ENCODE measurements at regions not wholly inside any gene's neighbourhood (a gene's known extent, or its start where the extent isn't known, plus 50 kb on each side); places are given as distances from the start of the nearest gene placed in this dataset.

DNA sequence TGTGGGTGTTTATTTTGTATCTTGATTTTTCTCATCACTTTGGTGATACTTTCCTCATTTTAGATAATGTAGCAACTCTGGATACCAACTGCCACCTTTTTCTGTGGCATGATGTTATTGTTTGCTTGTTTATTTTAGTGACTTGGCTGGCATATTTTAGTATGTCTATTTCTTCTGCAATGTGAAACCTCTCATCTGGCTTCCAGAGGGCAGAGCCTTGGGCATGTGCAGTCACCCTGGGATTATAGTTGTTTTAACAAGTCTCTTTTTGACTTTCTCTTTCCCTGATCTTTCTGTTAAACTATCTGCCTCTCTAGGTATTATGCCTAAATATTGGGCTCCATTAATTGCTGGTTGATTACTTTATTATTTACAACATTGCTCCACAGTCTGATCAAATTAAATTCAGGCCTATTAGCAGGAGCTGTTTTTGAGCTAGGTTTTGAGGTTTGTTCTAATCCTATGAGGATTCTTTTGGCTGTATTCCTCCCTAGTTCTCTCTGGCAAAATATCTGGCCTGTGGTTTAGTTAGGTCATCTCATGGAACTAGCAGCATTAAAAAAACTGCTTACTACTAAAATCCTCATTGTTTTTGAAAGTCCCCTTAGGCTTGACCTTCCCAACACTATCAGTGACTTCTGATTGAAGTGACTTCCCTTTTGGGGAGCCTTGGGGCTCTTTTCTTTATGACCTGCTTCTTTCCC lies 86.4 kb upstream of the FAM78B start:
- Histone ChIP-seq H3K27me3 (replicated peaks in 1 of 7) (no peaks in the 10 kb centered on the region), H3K27ac (no peak overlapping the region), H3K4me3 (no peak overlapping the region), H3K9me3 (peaks cover 0 to 70% (median 50%) of the 10 kb centered on the region in 8 donors), H3K4me1 (no peaks in the 10 kb centered on the region), H3K36me3 (no peaks in the 10 kb centered on the region)
- DNase-seq, result no peak
- no peak for TF ChIP-seq POLR2AphosphoS5 (IDR thresholded peaks at IDR 0.05)
- TF ChIP-seq, protein P1, sequence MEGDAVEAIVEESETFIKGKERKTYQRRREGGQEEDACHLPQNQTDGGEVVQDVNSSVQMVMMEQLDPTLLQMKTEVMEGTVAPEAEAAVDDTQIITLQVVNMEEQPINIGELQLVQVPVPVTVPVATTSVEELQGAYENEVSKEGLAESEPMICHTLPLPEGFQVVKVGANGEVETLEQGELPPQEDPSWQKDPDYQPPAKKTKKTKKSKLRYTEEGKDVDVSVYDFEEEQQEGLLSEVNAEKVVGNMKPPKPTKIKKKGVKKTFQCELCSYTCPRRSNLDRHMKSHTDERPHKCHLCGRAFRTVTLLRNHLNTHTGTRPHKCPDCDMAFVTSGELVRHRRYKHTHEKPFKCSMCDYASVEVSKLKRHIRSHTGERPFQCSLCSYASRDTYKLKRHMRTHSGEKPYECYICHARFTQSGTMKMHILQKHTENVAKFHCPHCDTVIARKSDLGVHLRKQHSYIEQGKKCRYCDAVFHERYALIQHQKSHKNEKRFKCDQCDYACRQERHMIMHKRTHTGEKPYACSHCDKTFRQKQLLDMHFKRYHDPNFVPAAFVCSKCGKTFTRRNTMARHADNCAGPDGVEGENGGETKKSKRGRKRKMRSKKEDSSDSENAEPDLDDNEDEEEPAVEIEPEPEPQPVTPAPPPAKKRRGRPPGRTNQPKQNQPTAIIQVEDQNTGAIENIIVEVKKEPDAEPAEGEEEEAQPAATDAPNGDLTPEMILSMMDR (IDR thresholded peaks at IDR 0.05 in 8 of 11, conservative IDR thresholded peaks at IDR 0.05 in 3 of 11), result no peak
- TF ChIP-seq POLR2A (IDR thresholded peaks at IDR 0.05), result no peak
- intact Hi-C loops (cut with DNase I; ENCODE audit: low total_unique reads), result no loop called here

DNA sequence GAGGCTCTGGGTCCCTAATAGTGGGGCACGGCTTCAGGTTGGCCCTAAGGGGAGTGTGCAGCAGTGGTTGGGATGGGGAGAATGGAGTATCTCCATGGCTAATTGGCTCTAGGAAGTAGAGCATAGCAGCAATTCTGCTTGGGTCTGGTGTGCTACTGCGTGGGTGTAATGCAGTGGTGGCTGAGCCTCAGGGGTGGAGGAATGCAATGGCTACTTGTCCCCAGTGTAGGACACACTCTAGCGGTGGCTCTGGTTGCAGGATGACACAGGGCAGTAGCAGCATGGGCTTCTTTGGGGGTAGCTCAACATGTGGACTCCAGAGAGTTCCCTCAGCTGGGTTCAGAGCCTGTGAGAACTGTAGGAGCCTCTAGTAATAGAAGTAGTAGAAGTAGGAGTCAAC lies 91.2 kb upstream of the FAM78B start:
- Histone ChIP-seq H3K36me3 (no peaks in the 10 kb centered on the region), H3K9me3 (peaks cover 0 to 46% (median 32%) of the 10 kb centered on the region in 8 donors), H3K27ac (no peak overlapping the region), H3K4me3 (no peak overlapping the region), H3K27me3 (replicated peaks in 1 of 7) (no peaks in the 10 kb centered on the region), H3K4me1 (no peaks in the 10 kb centered on the region)
- WGBS, 5 donors, result 70 to 88% (median 72%) methylated on average over 3 of the region's 3 CpGs
- DNase-seq, result no peak
- intact Hi-C loops (cut with DNase I; ENCODE audit: low total_unique reads), result no loop called here
- TF ChIP-seq POLR2AphosphoS5 (IDR thresholded peaks at IDR 0.05), result no peak
- TF ChIP-seq, protein P1 (IDR thresholded peaks at IDR 0.05 in 8 of 11, conservative IDR thresholded peaks at IDR 0.05 in 3 of 11), result no peak

DNA sequence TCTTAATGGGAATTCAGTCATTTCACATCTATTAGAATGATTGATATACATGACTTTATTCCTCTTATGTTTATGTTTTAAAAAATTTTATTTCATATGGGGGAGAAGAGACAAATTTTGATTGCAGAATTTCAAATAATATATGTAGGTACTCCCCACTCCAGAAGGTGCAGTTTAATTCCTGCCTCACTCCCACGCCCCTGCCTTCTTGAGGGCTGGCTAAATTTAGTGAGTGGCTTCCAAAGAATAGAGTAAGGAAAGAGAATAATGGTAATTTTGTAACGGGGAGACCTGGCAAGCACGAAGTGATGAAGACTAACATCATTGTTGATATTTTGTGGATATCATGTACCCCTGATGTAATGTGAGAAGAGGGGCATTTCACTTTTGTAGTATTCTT lies 94.7 kb upstream of the FAM78B start:
- H3K4me3 ChIP-seq, result no peak overlapping the region
- intact Hi-C loops (cut with DNase I; ENCODE audit: low total_unique reads), result no loop called here
- 72 to 89% (median 77%) methylated on average over 3 of the region's 3 CpGs for WGBS, 5 donors
- no peaks in the 10 kb centered on the region for H3K27me3 ChIP-seq (replicated peaks in 1 of 7)
- H3K36me3 ChIP-seq, result no peaks in the 10 kb centered on the region
- H3K4me1 ChIP-seq, result no peaks in the 10 kb centered on the region
- no peak for TF ChIP-seq POLR2AphosphoS5 (IDR thresholded peaks at IDR 0.05)
- no peak for TF ChIP-seq POLR2A (IDR thresholded peaks at IDR 0.05)
- TF ChIP-seq, protein P1 (IDR thresholded peaks at IDR 0.05 in 8 of 11, conservative IDR thresholded peaks at IDR 0.05 in 3 of 11), result no peak
- no peak for DNase-seq
- no peak overlapping the region for H3K27ac ChIP-seq
- H3K9me3 ChIP-seq, result peaks cover 0 to 16% (median 8%) of the 10 kb centered on the region in 8 donors

DNA sequence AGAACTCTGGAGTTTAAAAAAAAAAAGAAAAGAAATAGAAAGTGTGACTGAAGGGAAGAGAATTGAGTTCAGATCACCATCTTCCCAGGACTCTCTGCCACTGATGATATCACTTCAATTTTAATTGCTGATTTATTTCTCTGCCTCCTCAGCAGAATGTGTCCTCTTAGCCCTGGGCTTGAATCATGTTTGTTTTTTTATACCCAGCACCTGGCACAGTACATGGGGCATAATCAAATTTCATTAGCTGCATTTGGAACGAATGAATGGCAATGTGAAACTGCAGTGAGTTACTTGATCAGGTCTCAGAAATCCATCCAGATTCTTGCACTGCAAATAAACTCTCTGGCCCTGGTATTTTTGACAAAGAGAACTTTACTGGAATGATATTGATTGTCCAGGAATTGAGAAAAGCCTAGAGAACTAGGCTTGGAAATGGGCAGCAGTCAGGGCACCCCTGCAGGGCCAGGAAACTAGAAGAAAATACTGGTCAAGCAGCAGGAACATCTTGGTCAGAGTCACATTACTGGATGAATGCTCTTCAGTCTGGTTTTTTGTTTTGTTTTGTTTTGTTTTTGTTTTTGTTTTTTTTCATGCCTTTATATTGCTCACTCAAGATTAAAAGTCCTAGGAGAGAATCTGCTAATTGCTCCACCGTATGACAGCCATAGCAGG lies 103.8 kb upstream of the FAM78B start:
- intact Hi-C loops (cut with DNase I; ENCODE audit: low total_unique reads), result no loop called here
- peaks cover 0 to 14% (median 0%) of the 10 kb centered on the region in 8 donors for H3K9me3 ChIP-seq
- TF ChIP-seq, protein P1 (IDR thresholded peaks at IDR 0.05 in 8 of 11, conservative IDR thresholded peaks at IDR 0.05 in 3 of 11), result no peak
- TF ChIP-seq POLR2A (IDR thresholded peaks at IDR 0.05) (no peak), POLR2AphosphoS5 (IDR thresholded peaks at IDR 0.05) (no peak)
- H3K4me1 ChIP-seq, result no peaks in the 10 kb centered on the region
- no peak overlapping the region for H3K27ac ChIP-seq
- no peak overlapping the region for H3K4me3 ChIP-seq
- 76 to 91% (median 86%) methylated on average over 2 of the region's 2 CpGs for WGBS, 5 donors
- H3K36me3 ChIP-seq, result no peaks in the 10 kb centered on the region
- H3K27me3 ChIP-seq (replicated peaks in 1 of 7), result no peaks in the 10 kb centered on the region
- DNase-seq, result no peak
